ENCODE measurements at regions not wholly inside any gene's neighbourhood (a gene's known extent, or its start where the extent isn't known, plus 50 kb on each side); places are given as distances from the start of the nearest gene placed in this dataset.

DNA sequence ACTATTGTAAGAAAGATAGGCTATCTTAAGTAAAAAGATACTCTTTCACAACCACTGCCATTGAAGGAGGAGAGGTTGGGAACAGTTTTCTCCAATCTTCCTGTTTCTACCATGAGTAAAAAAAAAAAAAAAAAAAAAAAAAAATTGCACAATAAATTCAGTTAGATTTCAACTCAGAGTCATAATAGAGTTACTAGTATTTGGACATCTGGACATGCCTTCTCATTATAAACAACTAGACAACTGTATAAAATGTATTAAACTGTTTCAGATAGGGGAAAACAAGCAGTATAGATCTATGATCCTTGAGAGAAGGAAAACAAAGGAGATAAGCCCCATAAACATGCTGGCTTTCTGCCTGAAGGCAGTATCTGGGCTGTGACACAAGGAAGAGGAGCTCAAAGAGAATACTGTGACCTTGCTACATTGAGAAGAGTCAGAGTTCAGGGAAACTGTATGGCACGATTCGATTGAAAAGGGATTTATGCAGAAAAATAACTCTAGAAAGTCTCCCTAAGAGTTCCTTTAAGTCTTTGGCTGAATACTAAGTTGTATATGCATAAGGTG is 249.2 kb upstream of the POU5F2 start:
- TF ChIP-seq CEBPB (IDR thresholded peaks at IDR 0.05) (no peak), CREB1 (IDR thresholded peaks at IDR 0.05; ENCODE audit: low read depth) (no peak), TCF12 (IDR thresholded peaks at IDR 0.05; ENCODE audit: low read depth) (no peak), REST (IDR thresholded peaks at IDR 0.05; ENCODE audit: low read depth) (no peak), TEAD4 (IDR thresholded peaks at IDR 0.05) (no peak), EP300 (IDR thresholded peaks at IDR 0.05; ENCODE audit: borderline replicate concordance) (no peak), YY1 (IDR thresholded peaks at IDR 0.05; ENCODE audit: low read depth) (no peak), RAD21 (IDR thresholded peaks at IDR 0.05; ENCODE audit: low read depth) (no peak), NFIC (IDR thresholded peaks at IDR 0.05) (no peak), TAF1 (IDR thresholded peaks at IDR 0.05; ENCODE audit: low read depth) (no peak), EGR1 (IDR thresholded peaks at IDR 0.05) (no peak)
- TF ChIP-seq, protein P1, sequence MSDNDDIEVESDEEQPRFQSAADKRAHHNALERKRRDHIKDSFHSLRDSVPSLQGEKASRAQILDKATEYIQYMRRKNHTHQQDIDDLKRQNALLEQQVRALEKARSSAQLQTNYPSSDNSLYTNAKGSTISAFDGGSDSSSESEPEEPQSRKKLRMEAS (IDR thresholded peaks at IDR 0.05) = no peak
